A549 (cell line): ENCODE measurements at regions not wholly inside any gene's neighbourhood (a gene's known extent, or its start where the extent isn't known, plus 50 kb on each side); places are given as distances from the start of the nearest gene placed in this dataset.
A peak's percentile ranks its signal among the peaks of the same experiment; 100 is the strongest.

ENCODE experiments used
- ATAC-seq, 2 experiments: fragments of 200-7000 bp in 1 of 2; fragments of >200 bp in 1 of 2; cut with Nextera tagmentation in 1 of 2; cut with Tn5 transposase in 1 of 2; 3 replicates each; pipeline versions ENCODE4 v1.8.0 to v1.9.1; 2018 to 2020; ENCODE audit warnings: mild to moderate bottlenecking in 1 of 2, moderate library complexity in 1 of 2
- CTCF ChIA-PET: fragments of 300-600 bp; sonication (Branson Sonifier 250); formaldehyde crosslinking; extraction: SDS; loops from one replicate; lab custom pipeline; 2021; ENCODE audit warnings: antibody characterized with exemption, inconsistent platforms; lab: Yijun Ruan, JAX
- POLR2A ChIA-PET: fragments of 350-600 bp; formaldehyde crosslinking; extraction: SDS; loops from one replicate; lab custom pipeline; 2021; ENCODE audit warnings: antibody characterized with exemption, inconsistent platforms; lab: Yijun Ruan, JAX
- DNase-seq, 2 experiments: peaks; one replicate each; pipeline versions ENCODE4 v3.0.0 to v3.0.0-alpha.2; 2011 to 2016; ENCODE audit warnings: low read depth in 1 of 2, low spot score in 1 of 2
- FAIRE-seq: peaks from 2 replicates; lab custom pipeline; 2011; peaks lifted over from hg19 to GRCh38; lab: Jason Lieb, UNC
- H3K27ac ChIP-seq, 2 experiments: fragments of >200 bp; sonication (Bioruptor Twin); formaldehyde crosslinking; 3 replicates each; pipeline ENCODE4 v1.5.1; 2016 to 2017
- H3K4me1 ChIP-seq: fragments of >200 bp; sonication (Bioruptor Twin); formaldehyde crosslinking; 3 replicates; pipeline ENCODE4 v1.6.1; 2016
- H3K4me2 ChIP-seq: fragments of >200 bp; sonication (Bioruptor Twin); formaldehyde crosslinking; 3 replicates; pipeline ENCODE4 v1.6.1; 2016
- H3K4me3 ChIP-seq: fragments of >200 bp; sonication (Bioruptor Twin); formaldehyde crosslinking; 3 replicates; pipeline ENCODE4 v1.5.1; 2016
- H3K9me3 ChIP-seq: fragments of >200 bp; sonication (Bioruptor Twin); formaldehyde crosslinking; 3 replicates; pipeline ENCODE4 v1.6.1; 2016
- CBX8 ChIP-seq: fragments of 200-600 bp; sonication (generic); IDR thresholded peaks from 2 replicates; pipeline ENCODE4 v1.6.1; 2016
- CHD2 ChIP-seq: fragments of 150-350 bp; IDR thresholded peaks from 2 replicates; pipeline ENCODE4 v1.6.1; 2014; ENCODE audit warnings: low read length; ENCODE audit not compliant: partially characterized antibody
- E2F6 ChIP-seq: IDR thresholded peaks from 2 replicates; pipeline ENCODE4 v1.6.1; 2012; ENCODE audit warnings: low read depth, borderline replicate concordance
- ESRRA ChIP-seq: fragments of 150-350 bp; IDR thresholded peaks from 2 replicates; pipeline ENCODE4 v1.6.1; 2014; ENCODE audit warnings: mild to moderate bottlenecking, low read length, borderline replicate concordance
- FOSB ChIP-seq: fragments of 250-450 bp; sonication (Bioruptor Pico); IDR thresholded peaks from 2 replicates; pipeline ENCODE4 v1.5.0; 2020; ENCODE audit warnings: mild to moderate bottlenecking, moderate library complexity
- FOSL2 ChIP-seq, 2 experiments: fragments of 450-650 bp in 1 of 2; fragments of >200 bp in 1 of 2; sonication (Bioruptor Twin) in 1 of 2; formaldehyde crosslinking; IDR thresholded peaks; 2 replicates each; pipeline versions ENCODE4 v1.5.0 to v1.6.1; 2016 to 2020; ENCODE audit warnings: mild to moderate bottlenecking in 1 of 2, moderate library complexity in 1 of 2
- GATA3 ChIP-seq: IDR thresholded peaks from 2 replicates; pipeline ENCODE4 v1.6.1; 2012; ENCODE audit warnings: borderline replicate concordance
- HES2 ChIP-seq: fragments of >200 bp; sonication (Bioruptor Twin); formaldehyde crosslinking; IDR thresholded peaks from 2 replicates; pipeline ENCODE4 v1.6.1; 2016
- HOXA7 ChIP-seq: fragments of 250-450 bp; sonication (Bioruptor Pico); IDR thresholded peaks from 2 replicates; pipeline ENCODE4 v1.5.0; 2020; ENCODE audit warnings: mild to moderate bottlenecking, moderate library complexity
- HOXB13 ChIP-seq: fragments of 250-450 bp; sonication (Bioruptor Pico); IDR thresholded peaks from 2 replicates; pipeline ENCODE4 v1.5.0; 2020; ENCODE audit warnings: low read depth, mild to moderate bottlenecking, moderate library complexity
- JUN ChIP-seq, 2 experiments: fragments of >200 bp; sonication (Bioruptor Twin); formaldehyde crosslinking; IDR thresholded peaks; 2 replicates in 1 of 2; 3 replicates in 1 of 2; pipeline ENCODE4 v1.6.1; 2016 to 2017
- KDM5A ChIP-seq: fragments of 200-600 bp; sonication (generic); IDR thresholded peaks from 2 replicates; pipeline ENCODE4 v1.6.1; 2016; ENCODE audit warnings: antibody characterized with exemption, mild to moderate bottlenecking
- MAFK ChIP-seq: fragments of 450-650 bp; IDR thresholded peaks from 2 replicates; pipeline ENCODE4 v1.6.1; 2014; ENCODE audit not compliant: partially characterized antibody
- NPAS2 ChIP-seq: fragments of 250-450 bp; sonication (Bioruptor Pico); IDR thresholded peaks from 2 replicates; pipeline ENCODE4 v1.8.0; 2022; ENCODE audit warnings: mild to moderate bottlenecking, moderate library complexity, borderline replicate concordance
- NR3C1 ChIP-seq: fragments of >200 bp; sonication (Bioruptor Twin); formaldehyde crosslinking; IDR thresholded peaks from 3 replicates; pipeline ENCODE4 v1.6.1; 2017
- POLR2AphosphoS2 ChIP-seq: conservative IDR thresholded peaks from 2 replicates; pipeline ENCODE4 v1.6.1; 2012; ENCODE audit warnings: low read length, improper control_type of control experiment, inconsistent platforms
- RAD21 ChIP-seq, 2 experiments: fragments of >200 bp in 1 of 2; sonication (Bioruptor Twin) in 1 of 2; formaldehyde crosslinking in 1 of 2; IDR thresholded peaks in 1 of 2; conservative IDR thresholded peaks in 1 of 2; 2 replicates in 1 of 2; 3 replicates in 1 of 2; pipeline ENCODE4 v1.6.1; 2012 to 2018; ENCODE audit warnings: inconsistent platforms in 1 of 2
- REST ChIP-seq: fragments of 200-600 bp; sonication (generic); IDR thresholded peaks from 2 replicates; pipeline ENCODE4 v1.6.1; 2016; ENCODE audit warnings: antibody characterized with exemption, mild to moderate bottlenecking, moderate library complexity
- RNF2 ChIP-seq: fragments of 200-600 bp; sonication (generic); IDR thresholded peaks from 2 replicates; pipeline ENCODE4 v1.6.1; 2016; ENCODE audit warnings: low read depth, mild to moderate bottlenecking, antibody characterized with exemption, moderate library complexity, borderline replicate concordance
- SMC3 ChIP-seq: fragments of >200 bp; sonication (Bioruptor Twin); formaldehyde crosslinking; IDR thresholded peaks from 3 replicates; pipeline ENCODE4 v1.6.1; 2018; ENCODE audit warnings: inconsistent platforms
- TFCP2L1 ChIP-seq: fragments of 250-450 bp; sonication (Bioruptor Pico); IDR thresholded peaks from 2 replicates; pipeline ENCODE4 v1.5.0; 2021; ENCODE audit warnings: mild to moderate bottlenecking
- ZFP36 ChIP-seq: fragments of 450-650 bp; IDR thresholded peaks from 2 replicates; pipeline ENCODE4 v1.6.1; 2014; ENCODE audit warnings: borderline replicate concordance; ENCODE audit not compliant: partially characterized antibody
- ZSCAN20 ChIP-seq: fragments of 250-450 bp; sonication (Bioruptor Pico); IDR thresholded peaks from 2 replicates; pipeline ENCODE4 v1.8.0; 2022; ENCODE audit warnings: mild to moderate bottlenecking, moderate library complexity
- WGBS: methylation state at CpG from one replicate; pipeline ENCODE4 v1.1.6; 2017; ENCODE audit errors: missing lambda C conversion rate; 5-methylcytosine and 5-hydroxymethylcytosine counted together

- Histone ChIP-seq H3K4me2 (no peak overlapping the region), H3K4me3 (no peak overlapping the region), H3K4me1 (no peaks in the 10 kb centered on the region), H3K27ac (no peak overlapping the region), H3K9me3 (no peaks in the 10 kb centered on the region)
- no peak for FAIRE-seq
- ATAC-seq, result no peak
- DNase-seq, result no peak
- ChIA-PET POLR2A (no interaction called here), CTCF (no interaction called here)
- TF ChIP-seq CBX8 (no peak), TFCP2L1 (CRISPR knock-in tag) (no peak), FOSL2 (IDR thresholded peaks at IDR 0.05) (no peak), FOSL2 (CRISPR knock-in tag; IDR thresholded peaks at IDR 0.05) (no peak), NR3C1 (no peak), GATA3 (no peak)
- WGBS, result 5% methylated on average over 5 of the region's 5 CpGs
Observed at GRCh38 chr14:89648924-89649323, 231.9 kb upstream of the FOXN3 start.

- H3K4me3 ChIP-seq, result no peak overlapping the region
- DNase-seq (no peak), ATAC-seq (0 out of 6 replicates have a peak, but pooled peaks of 1 of the 2 experiments have one; percentile 47), FAIRE-seq (no peak)
- 16% methylated on average over 3 of the region's 3 CpGs for WGBS
- no peaks in the 10 kb centered on the region for H3K9me3 ChIP-seq
- TF ChIP-seq FOSB (CRISPR knock-in tag), result no peak
- no peak for TF ChIP-seq CHD2
- TF ChIP-seq FOSL2 (IDR thresholded peaks at IDR 0.05), result no peak
- no peak for TF ChIP-seq FOSL2 (CRISPR knock-in tag; IDR thresholded peaks at IDR 0.05)
- no peak for TF ChIP-seq RNF2
- no peak for TF ChIP-seq SMC3
- no peak for TF ChIP-seq KDM5A
- TF ChIP-seq TFCP2L1 (CRISPR knock-in tag), result no peak
- no peak for TF ChIP-seq NPAS2 (CRISPR knock-in tag)
- no peak for TF ChIP-seq GATA3
- TF ChIP-seq JUN (IDR thresholded peaks at IDR 0.05), result no peak
- no peak for TF ChIP-seq ZFP36
- TF ChIP-seq RAD21 (conservative IDR thresholded peaks at IDR 0.05 in 1 of 2, IDR thresholded peaks at IDR 0.05 in 1 of 2), result no peak
- TF ChIP-seq REST, result no peak
- TF ChIP-seq POLR2AphosphoS2, result no peak
- TF ChIP-seq E2F6, result no peak
- no peak for TF ChIP-seq ESRRA
- TF ChIP-seq HES2, result no peak
- CTCF ChIA-PET, result no interaction called here
- POLR2A ChIA-PET, result no interaction called here
- H3K4me2 ChIP-seq, result no peak overlapping the region
- H3K4me1 ChIP-seq, result no peaks in the 10 kb centered on the region
- H3K27ac ChIP-seq, result no peak overlapping the region
Observed at GRCh38 chr14:89648510-89648909, 231.5 kb upstream of the FOXN3 start.

- FAIRE-seq (no peak), DNase-seq (no peak), ATAC-seq (no peak)
- 43% methylated on average over 1 of the region's 1 CpG for WGBS
- no peak overlapping the region for H3K27ac ChIP-seq
- H3K4me2 ChIP-seq, result no peak overlapping the region
- CTCF ChIA-PET, result no interaction called here
- no peak overlapping the region for H3K4me3 ChIP-seq
- TF ChIP-seq HOXB13 (CRISPR knock-in tag) (no peak), ZSCAN20 (CRISPR knock-in tag) (no peak), CHD2 (no peak), MAFK (no peak), HOXA7 (no peak)
- no peaks in the 10 kb centered on the region for H3K9me3 ChIP-seq
- no peaks in the 10 kb centered on the region for H3K4me1 ChIP-seq
- POLR2A ChIA-PET, result no interaction called here
Observed at GRCh38 chr14:89646971-89647370, 229.9 kb upstream of the FOXN3 start.
